ENCODE measurements at regions not wholly inside any gene's neighbourhood (a gene's known extent, or its start where the extent isn't known, plus 50 kb on each side); places are given as distances from the start of the nearest gene placed in this dataset.

- TF ChIP-seq, protein P1, sequence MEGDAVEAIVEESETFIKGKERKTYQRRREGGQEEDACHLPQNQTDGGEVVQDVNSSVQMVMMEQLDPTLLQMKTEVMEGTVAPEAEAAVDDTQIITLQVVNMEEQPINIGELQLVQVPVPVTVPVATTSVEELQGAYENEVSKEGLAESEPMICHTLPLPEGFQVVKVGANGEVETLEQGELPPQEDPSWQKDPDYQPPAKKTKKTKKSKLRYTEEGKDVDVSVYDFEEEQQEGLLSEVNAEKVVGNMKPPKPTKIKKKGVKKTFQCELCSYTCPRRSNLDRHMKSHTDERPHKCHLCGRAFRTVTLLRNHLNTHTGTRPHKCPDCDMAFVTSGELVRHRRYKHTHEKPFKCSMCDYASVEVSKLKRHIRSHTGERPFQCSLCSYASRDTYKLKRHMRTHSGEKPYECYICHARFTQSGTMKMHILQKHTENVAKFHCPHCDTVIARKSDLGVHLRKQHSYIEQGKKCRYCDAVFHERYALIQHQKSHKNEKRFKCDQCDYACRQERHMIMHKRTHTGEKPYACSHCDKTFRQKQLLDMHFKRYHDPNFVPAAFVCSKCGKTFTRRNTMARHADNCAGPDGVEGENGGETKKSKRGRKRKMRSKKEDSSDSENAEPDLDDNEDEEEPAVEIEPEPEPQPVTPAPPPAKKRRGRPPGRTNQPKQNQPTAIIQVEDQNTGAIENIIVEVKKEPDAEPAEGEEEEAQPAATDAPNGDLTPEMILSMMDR (IDR thresholded peaks at IDR 0.05; ENCODE audit: low read depth, low read length) = no peak
- TF ChIP-seq EZH2phosphoT487 (IDR thresholded peaks at IDR 0.05; ENCODE audit: low read depth) = no peak
Observed at GRCh38 chr18:4839639-4840038, 357.4 kb downstream of the AKAIN1 start.
